CD4-positive, alpha-beta T cell treated with Interleukin-17A for 4 hours (primary cell): ENCODE measurements at regions not wholly inside any gene's neighbourhood (a gene's known extent, or its start where the extent isn't known, plus 50 kb on each side); places are given as distances from the start of the nearest gene placed in this dataset.
"Not testable (repeated sequence)": the region's sequence is repeated elsewhere in the genome, so short reads cannot be mapped to it uniquely, and the experiment has no call there.

ENCODE experiments used
- DNase-seq: peaks from one replicate; pipeline ENCODE4 v3.0.0-alpha.2; 2020; ENCODE audit warnings: mixed read lengths

- no peak for DNase-seq
Measured at GRCh38 chr1:166307261-166308188, 140.7 kb upstream of the FAM78B start.

DNA sequence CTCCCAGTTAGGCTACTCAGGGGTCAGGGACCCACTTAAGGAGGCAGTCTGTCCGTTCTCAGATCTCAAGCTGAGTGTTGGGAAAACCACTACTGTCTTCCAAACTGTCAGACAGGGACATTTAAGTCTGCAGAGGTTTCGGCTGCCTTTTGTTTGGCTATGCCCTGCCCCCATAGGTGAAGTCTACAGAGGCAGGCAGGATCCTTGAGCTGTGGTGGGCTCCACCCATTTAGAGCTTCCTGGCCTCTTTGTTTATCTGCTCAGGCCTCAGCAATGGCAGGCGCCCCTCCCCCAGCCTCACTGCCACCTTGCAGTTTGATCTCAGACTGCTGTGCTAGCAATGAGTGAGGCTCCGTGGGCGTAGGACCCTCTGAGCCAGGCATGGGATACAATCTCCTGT, 149.5 kb upstream of the FAM78B start:
- DNase-seq, result not testable (repeated sequence)

GRCh38 chr1:166322470-166322869, 155.7 kb upstream of the FAM78B start:
- no peak for DNase-seq

DNA sequence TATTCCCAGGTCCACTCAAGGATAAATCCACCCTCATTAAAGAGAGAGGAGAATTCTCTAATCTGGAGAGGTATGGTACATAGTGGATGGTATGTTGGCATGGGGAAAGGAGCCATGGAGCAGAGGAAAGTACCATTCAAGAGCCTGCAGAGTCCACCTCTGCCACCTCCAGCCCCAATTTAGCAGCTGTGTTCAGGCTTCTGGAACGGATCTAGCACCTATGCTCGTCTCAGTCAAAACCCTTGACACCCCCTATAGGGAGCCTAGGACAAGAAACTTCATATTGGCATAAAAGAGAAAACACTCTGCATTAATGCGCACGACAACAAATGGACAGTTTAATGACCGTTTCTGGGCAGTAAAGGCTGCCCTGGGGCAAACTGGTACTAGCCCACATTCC, 161.1 kb upstream of the FAM78B start:
- no peak for DNase-seq

GRCh38 chr1:166328956-166329355, 162.2 kb upstream of the FAM78B start:
- DNase-seq, result no peak

GRCh38 chr1:166330096-166330495, 163.3 kb upstream of the FAM78B start:
- no peak for DNase-seq

DNA sequence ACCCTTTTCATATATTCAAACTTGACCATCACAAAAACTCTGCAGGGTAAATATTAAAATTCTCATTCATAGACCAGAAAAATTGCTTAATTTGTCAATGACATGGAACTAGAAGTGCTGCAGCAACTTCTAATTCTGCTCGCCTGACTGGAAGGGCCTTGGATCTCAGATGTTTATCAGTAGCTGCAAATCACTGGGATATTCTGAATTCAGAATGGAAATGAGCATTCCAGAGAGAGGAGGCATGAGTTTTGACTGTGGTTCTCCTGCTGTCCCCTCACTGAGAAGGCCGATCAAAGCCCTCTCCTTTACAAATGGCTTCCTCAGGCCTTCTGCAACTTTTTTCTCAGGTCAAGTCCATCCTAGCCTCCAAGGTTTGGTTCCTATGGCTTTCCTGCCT, 171.3 kb upstream of the FAM78B start:
- DNase-seq, result no peak

DNA sequence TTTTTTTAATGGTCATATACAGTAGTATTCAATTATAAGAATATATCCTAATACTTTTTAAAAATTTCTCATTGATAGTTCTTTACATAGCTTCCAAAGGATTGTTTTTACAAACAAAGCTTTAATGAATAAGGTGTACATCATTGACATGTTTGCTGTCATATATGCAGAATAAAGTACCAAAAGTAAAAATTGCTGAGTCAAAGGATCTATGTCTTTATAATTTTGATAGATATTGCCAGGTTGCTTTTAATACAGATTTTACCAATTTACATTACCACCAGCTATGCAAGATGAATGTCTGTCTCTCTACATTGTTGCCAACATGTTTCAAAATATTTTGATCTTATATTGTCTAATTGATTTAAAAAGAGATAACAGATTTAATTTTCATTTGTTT, 173.9 kb upstream of the FAM78B start:
- no peak for DNase-seq

- DNase-seq, result no peak
Measured at GRCh38 chr1:166343276-166343675, 176.5 kb upstream of the FAM78B start.

- DNase-seq, result no peak
Measured at GRCh38 chr1:166350490-166350889, 183.7 kb upstream of the FAM78B start.

DNA sequence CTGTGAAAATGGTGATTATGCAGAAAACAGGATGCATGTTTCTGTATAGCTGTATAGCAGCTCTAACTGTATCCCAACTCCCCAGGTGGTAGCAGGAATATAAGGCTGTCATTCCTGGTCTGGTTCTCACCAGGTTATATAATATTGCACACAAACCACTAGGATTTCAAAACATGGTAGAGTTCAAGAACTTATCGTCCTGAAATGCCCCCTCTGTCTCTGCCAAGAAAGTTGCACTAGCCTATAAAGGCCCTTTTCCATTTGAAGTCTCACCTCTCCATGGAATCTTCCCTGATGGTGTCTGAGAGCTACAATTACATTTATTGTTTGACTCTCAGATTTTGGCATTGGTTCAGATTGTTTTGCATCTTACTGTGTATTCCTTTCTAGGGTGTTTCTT, 184.9 kb upstream of the FAM78B start:
- DNase-seq, result no peak

DNA sequence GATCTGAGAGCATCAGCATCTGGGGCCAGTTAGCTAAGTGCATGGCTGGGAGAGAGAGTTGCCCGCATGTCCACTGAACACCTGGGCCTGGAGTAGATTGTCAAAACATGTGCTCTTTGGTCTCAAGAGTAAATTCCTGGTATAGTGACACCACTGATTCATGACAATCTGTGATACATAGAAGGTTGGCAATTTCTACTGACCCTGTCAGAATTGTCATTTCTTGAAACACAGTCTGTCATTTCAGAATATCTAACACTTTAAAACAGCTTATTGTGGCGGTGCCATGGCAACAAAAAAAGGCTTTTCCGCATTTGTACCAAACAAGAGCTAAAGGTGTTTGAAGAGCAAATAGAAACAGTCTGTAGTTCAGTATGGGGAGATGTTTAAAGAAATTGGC, 186.4 kb upstream of the FAM78B start:
- no peak for DNase-seq

DNA sequence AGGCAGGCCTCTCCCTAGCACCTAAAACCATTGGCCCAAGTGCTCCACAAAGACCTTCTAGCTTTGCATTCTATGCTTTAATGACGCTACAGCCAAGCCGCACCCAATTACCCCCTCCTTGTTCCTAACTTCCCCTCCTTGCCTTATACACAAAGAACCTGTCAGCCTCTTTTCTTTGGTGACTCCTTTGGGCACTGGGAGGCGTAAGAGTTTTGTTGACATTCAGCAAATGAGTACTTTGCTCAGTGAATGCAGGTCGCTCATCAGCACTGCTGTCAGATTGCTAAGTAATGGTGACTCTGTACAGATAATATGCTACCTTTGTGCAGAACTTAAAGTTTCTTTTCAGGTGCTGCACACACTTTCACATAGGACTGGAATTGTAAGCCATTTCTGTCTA, 187.6 kb upstream of the FAM78B start:
- no peak for DNase-seq

- no peak for DNase-seq
Measured at GRCh38 chr1:166365081-166365480, 198.3 kb upstream of the FAM78B start.

GRCh38 chr1:166368030-166368429, 201.2 kb upstream of the FAM78B start:
- no peak for DNase-seq

GRCh38 chr1:166377896-166378295, 211.1 kb upstream of the FAM78B start:
- no peak for DNase-seq

- no peak for DNase-seq
Measured at GRCh38 chr1:166378805-166379204, 212.0 kb upstream of the FAM78B start.

DNA sequence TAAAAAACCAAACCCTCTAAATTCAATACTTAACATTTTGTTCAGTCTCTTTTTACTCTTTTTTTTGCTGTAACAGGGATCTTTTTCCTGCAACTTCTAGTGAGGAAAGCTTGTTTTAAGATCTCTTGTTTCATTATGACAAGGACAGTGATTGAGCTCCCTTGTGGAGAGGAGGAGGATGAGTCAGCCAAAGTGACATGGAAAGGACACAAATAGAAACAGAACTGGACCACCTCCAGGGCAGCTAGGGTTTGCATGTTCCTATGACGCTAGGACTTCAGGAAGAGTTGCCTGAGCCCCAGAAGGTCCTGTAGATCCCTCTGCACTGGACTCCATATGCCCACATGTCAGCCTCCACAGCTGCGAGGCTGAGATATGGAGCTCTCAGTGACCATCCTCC, 212.6 kb upstream of the FAM78B start:
- no peak for DNase-seq

DNA sequence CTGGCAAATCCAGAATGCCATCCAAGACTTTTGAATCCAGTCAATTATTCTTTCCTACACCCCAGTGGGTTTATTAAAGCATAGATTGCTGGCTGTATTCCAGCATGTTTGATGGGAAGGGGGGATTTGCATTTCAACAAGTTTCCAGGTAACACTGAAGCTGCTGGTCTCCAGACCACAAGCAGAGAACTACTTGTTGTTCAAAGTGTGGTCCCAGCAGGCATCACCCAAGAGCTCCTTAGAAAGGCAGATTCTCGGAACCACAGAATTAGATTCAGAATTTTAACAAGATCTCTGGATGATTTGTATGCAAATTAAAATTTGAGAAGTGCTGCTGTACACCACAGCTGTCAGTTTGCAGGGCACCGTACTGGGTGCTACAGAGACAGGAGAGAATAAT, 216.3 kb upstream of the FAM78B start:
- no peak for DNase-seq

DNA sequence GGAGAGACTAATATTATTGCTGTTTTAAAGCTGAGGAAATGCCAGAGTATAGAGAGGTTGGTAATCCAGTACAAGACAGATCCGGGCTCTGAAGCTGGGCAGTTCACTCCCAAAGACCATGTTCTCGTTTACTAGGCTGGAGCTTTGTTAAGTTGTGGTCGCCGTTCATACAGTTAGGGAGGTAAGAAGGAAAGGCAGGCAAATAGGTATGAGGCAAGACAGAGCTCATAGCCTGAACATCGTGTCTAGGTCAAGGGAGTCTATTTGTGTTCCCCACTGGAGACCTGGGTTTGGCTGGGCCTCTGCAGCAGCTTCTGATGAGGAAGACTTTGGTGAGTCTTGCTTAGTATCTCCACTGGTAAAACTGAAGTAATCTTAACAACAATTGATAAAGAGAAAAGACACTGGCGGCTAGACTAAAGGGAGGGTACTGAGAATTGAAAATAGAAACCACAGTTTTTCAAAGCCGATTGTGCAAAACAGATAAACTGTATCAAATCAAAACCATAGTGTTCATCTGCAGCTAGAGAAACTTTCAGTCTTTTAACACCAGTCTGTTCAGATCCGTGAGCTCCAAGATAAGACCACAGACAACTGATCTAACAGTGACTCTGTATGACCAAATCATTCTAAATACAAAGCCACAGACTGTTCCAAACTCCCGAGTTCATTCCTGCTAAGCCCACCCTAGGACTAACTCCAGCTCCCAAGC, 217.0 kb upstream of the FAM78B start:
- DNase-seq, result no peak

DNA sequence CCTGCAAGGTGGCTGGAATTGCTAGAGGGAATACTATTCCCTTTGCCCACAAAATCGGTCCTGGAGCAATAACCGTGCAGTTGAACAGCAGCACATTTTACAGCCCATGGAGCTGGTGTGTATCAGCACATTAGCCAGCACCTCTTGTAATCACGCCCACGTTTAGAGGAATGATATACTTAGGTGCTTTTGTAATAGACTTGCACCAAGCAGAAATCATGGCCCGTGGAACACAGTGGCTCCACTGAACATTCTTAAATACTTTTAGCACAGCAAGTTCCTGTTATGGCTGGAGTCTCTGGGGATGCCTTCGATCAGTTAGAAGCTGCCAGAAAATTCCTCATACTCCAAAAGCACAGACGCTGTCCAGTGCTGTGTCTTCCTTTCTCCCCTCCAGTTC, 218.1 kb upstream of the FAM78B start:
- DNase-seq, result no peak

DNA sequence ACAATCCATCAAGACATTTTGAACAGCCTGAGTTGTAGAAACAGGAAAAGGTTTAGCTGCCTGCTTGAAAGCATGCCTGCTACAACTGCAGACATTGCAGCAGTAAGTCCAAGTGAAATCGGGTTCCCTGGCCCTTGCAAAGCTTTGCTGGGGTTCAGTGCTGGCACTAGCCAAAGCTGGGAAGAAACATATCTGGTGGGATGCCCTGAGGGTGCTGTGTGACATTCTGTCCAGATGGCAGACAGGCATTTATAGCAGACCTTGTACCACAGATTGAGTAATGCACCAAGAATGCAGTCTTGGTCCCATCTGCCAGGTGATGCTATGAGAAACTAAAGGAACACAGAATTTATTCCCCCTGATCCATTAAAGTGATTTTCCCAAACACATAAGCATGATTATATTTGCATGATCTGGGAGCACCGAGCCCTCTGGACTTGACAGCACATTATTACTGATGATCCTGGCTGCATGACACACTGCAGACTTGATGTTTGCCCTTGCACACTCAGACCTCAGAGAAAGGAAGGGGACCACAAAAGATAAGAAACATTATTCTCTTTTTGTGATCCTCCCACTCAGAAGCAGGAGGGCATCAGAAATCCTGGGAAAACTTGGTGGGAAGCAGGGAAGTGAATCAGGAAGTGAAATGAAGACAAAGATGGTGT, 223.7 kb upstream of the FAM78B start:
- no peak for DNase-seq

DNA sequence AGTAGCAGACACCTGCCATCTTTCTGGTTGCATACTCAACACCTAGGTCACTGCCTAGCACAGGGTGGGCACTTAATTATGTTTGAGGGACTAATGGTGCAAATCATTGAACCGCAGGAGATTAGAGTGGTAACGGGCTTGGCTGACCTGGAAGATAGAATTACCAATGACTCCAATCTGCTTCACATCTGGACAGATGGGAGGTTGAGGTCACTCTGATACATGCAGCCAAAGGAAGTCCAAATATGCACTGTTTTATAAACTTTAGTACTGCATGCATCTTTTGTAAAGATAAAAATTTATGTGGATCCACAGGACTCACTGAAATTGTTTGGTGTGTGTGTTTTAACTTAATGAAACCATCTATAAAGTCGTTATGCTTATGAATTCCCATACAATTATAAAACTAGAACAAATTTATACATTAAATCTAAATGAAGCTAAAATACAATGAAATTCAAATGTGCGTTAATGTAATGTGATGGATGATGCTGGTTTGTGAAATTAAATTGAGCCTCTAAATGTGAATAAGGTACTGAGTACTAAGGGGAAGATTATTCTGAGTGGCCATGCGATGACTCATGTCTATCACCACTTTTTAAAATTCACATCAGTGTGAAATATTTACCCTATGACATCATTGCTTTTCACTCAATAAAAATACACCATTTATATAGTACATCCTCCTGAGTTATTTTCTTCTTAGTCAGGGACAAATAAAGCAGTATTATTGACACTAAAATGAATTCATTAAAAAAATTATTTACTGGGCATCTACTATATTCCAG, 224.7 kb upstream of the FAM78B start:
- DNase-seq, result no peak
